ENCODE measurements at regions not wholly inside any gene's neighbourhood (a gene's known extent, or its start where the extent isn't known, plus 50 kb on each side); places are given as distances from the start of the nearest gene placed in this dataset.

DNA sequence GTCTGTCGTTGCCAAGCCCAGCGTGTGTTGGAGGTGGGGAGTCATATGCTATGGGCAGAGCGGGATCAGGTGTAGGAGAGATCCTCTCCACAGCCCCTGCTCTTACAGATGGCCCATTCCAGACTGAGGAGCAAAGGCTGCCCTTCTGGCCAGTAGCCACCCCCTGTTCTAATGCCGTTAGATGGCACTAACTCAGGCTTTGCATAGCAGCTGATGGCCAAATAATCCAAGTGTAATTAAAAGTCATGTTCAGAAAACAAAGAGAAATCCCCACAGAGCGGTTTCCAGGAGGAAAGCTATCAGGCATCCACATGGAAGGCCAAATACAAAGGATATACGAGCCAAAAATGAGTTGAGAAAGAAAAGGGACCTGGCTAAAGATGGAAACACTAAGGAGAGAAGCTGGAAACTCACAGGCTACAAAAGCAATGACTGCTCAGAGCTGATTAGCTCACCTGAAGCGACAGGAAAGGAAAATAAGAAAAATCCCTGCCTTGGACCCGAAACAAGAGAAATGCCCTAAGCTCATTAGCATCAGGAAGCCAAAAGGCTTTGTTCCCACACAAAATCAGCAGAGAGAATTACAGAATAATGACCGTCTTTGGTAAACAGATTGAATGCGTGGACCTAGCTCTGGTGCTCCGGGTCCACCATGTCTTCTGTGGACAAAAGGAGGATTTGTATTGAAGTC lies 1002.4 kb upstream of the KLHL29 start:
- TF ChIP-seq POLR2AphosphoS5 (IDR thresholded peaks at IDR 0.05; ENCODE audit: low read depth, low read length) = no peak
- no peak for TF ChIP-seq FOXP2 (optimal IDR thresholded peaks at IDR 0.05; ENCODE audit: borderline replicate concordance, extremely low read depth, extremely low read length, insufficient read depth)
- TF ChIP-seq SIN3A (IDR thresholded peaks at IDR 0.05; ENCODE audit: borderline replicate concordance, insufficient read depth, low read length) = no peak
- TF ChIP-seq, protein P1, sequence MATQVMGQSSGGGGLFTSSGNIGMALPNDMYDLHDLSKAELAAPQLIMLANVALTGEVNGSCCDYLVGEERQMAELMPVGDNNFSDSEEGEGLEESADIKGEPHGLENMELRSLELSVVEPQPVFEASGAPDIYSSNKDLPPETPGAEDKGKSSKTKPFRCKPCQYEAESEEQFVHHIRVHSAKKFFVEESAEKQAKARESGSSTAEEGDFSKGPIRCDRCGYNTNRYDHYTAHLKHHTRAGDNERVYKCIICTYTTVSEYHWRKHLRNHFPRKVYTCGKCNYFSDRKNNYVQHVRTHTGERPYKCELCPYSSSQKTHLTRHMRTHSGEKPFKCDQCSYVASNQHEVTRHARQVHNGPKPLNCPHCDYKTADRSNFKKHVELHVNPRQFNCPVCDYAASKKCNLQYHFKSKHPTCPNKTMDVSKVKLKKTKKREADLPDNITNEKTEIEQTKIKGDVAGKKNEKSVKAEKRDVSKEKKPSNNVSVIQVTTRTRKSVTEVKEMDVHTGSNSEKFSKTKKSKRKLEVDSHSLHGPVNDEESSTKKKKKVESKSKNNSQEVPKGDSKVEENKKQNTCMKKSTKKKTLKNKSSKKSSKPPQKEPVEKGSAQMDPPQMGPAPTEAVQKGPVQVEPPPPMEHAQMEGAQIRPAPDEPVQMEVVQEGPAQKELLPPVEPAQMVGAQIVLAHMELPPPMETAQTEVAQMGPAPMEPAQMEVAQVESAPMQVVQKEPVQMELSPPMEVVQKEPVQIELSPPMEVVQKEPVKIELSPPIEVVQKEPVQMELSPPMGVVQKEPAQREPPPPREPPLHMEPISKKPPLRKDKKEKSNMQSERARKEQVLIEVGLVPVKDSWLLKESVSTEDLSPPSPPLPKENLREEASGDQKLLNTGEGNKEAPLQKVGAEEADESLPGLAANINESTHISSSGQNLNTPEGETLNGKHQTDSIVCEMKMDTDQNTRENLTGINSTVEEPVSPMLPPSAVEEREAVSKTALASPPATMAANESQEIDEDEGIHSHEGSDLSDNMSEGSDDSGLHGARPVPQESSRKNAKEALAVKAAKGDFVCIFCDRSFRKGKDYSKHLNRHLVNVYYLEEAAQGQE (IDR thresholded peaks at IDR 0.05; ENCODE audit: insufficient read depth in 1 of 2, low read depth in 2 of 2, low read length in 2 of 2) = no peak

Measured in PFSK-1 (cell line).